Natural killer cell (primary cell): ENCODE measurements at regions not wholly inside any gene's neighbourhood (a gene's known extent, or its start where the extent isn't known, plus 50 kb on each side); places are given as distances from the start of the nearest gene placed in this dataset.

Experiments used
- ATAC-seq, 3 donors: fragments of 150-1000 bp in 2 of 3; fragments of 200-7000 bp in 1 of 3; cut with Tn5 transposase; 1 replicate in 1 of 3; 2 replicates in 2 of 3; pipeline ENCODE4 v1.10.0; 2021; ENCODE audit warnings: mild to moderate bottlenecking in 2 of 3, moderate library complexity in 2 of 3
- DNase-seq, 2 donors: peaks; one replicate each; pipeline versions ENCODE4 v3.0.0 to v3.0.0-alpha.2; 2013 to 2021; ENCODE audit warnings: mixed read lengths in 1 of 2
- H3K27ac ChIP-seq: one replicate; pipeline ENCODE4 v1.5.1; 2013; ENCODE audit warnings: mild to moderate bottlenecking, low read length
- H3K27me3 ChIP-seq: one replicate; pipeline ENCODE4 v1.6.1; 2013; ENCODE audit warnings: low read length; ENCODE audit not compliant: control insufficient read depth, insufficient read depth
- H3K36me3 ChIP-seq: one replicate; pipeline ENCODE4 v1.6.1; 2013; ENCODE audit warnings: low read length; ENCODE audit not compliant: control insufficient read depth, insufficient read depth
- H3K4me1 ChIP-seq: one replicate; pipeline ENCODE4 v1.6.1; 2013; ENCODE audit warnings: low read length; ENCODE audit not compliant: control insufficient read depth, insufficient read depth
- H3K4me3 ChIP-seq: one replicate; pipeline ENCODE4 v1.5.1; 2013; ENCODE audit warnings: low read length
- H3K9me3 ChIP-seq: one replicate; pipeline ENCODE4 v1.6.1; 2013; ENCODE audit warnings: low read length; ENCODE audit not compliant: control insufficient read depth, insufficient read depth
- H3K27ac Mint-ChIP-seq, 2 donors: one replicate each; pipeline ENCODE4 v1.8.0; 2022; ENCODE audit warnings: mild to moderate bottlenecking in 2 of 2, mixed read lengths in 2 of 2, moderate library complexity in 1 of 2
- H3K27me3 Mint-ChIP-seq, 2 donors: one replicate each; pipeline ENCODE4 v1.8.0; 2022; ENCODE audit warnings: low read depth in 2 of 2, mixed read lengths in 2 of 2
- H3K36me3 Mint-ChIP-seq: one replicate; pipeline ENCODE4 v1.8.0; 2022; ENCODE audit warnings: mixed read lengths
- H3K4me1 Mint-ChIP-seq, 2 donors: one replicate each; pipeline ENCODE4 v1.8.0; 2022; ENCODE audit warnings: mixed read lengths in 2 of 2
- H3K4me3 Mint-ChIP-seq: one replicate; pipeline ENCODE4 v1.8.0; 2022; ENCODE audit warnings: mild to moderate bottlenecking, moderate library complexity, mixed read lengths
- H3K9me3 Mint-ChIP-seq, 2 donors: one replicate each; pipeline ENCODE4 v1.8.0; 2022; ENCODE audit warnings: mixed read lengths in 2 of 2
- WGBS: methylation state at CpG from one replicate; pipeline ENCODE4 v1.1.7; 2013; ENCODE audit warnings: missing lambda C conversion rate; ENCODE audit not compliant: insufficient coverage; 5-methylcytosine and 5-hydroxymethylcytosine counted together
- intact Hi-C: fragments of 100-400 bp; cut with micrococcal nuclease; formaldehyde crosslinking; loops from one replicate; pipeline ENCODE4 v1.14.2; 2022
- TF ChIP-seq, protein P1 (sequence below): fragments of 200-600 bp; IDR thresholded peaks from one replicate; pipeline ENCODE4 v1.8.0; 2022; ENCODE audit warnings: antibody characterized with exemption

DNA sequence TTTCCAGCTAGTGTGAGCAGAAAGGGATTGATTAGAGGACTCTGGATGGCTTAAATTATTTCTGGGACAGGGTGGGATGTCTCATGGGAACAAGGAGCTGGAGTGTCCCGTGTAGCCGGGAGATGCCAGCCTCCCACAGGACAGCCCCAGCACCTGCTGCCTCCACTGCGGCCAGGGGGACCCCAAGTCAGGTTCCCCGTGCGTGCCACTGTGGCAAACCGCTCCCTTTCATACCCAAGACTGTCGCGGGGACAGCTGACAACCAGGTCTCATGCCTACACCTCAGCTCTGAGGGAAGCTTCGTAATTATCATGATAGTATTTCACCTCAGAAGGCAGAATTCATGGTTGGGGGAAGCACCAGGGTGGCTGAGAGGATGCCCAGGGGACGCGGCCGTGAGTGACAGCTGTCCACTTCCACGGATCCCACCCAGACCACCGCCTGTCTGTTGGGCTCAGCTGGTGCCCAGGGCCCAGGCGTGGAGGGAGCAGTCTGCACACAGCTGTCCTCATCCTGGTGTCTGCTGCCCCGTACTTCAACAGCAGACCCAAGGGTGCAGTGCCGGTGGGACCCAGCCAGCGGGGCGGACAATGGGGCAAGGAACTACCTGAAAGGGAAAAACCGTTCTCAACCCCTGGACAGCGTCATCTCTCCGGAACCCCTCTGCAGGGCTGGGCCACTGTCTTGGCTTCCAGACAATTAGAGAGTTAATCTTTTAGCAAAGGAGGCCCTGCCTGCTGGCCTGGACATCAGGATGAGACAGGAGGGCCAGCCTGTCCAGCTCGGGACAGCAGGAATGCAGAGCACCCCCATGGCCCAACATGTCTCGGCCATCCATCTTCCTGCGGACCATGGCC, 166.9 kb downstream of the OLFM1 start:
- WGBS = 87% methylated on average over 25 of the region's 25 CpGs
- Histone ChIP-seq H3K9me3 (no peaks in the 10 kb centered on the region), H3K4me3 (no peak overlapping the region), H3K27me3 (no peaks in the 10 kb centered on the region), H3K36me3 (no peaks in the 10 kb centered on the region), H3K4me1 (no peaks in the 10 kb centered on the region), H3K27ac (no peak overlapping the region)
- no peaks in the 10 kb centered on the region for H3K9me3 Mint-ChIP-seq
- intact Hi-C loops = no loop called here
- no peak overlapping the region for H3K4me3 Mint-ChIP-seq
- H3K27me3 Mint-ChIP-seq = peaks cover 0 to 3% of the 10 kb centered on the region in 2 donors
- no peak for DNase-seq
- TF ChIP-seq, protein P1, sequence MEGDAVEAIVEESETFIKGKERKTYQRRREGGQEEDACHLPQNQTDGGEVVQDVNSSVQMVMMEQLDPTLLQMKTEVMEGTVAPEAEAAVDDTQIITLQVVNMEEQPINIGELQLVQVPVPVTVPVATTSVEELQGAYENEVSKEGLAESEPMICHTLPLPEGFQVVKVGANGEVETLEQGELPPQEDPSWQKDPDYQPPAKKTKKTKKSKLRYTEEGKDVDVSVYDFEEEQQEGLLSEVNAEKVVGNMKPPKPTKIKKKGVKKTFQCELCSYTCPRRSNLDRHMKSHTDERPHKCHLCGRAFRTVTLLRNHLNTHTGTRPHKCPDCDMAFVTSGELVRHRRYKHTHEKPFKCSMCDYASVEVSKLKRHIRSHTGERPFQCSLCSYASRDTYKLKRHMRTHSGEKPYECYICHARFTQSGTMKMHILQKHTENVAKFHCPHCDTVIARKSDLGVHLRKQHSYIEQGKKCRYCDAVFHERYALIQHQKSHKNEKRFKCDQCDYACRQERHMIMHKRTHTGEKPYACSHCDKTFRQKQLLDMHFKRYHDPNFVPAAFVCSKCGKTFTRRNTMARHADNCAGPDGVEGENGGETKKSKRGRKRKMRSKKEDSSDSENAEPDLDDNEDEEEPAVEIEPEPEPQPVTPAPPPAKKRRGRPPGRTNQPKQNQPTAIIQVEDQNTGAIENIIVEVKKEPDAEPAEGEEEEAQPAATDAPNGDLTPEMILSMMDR = no peak
- H3K27ac Mint-ChIP-seq = no peak overlapping the region
- no peaks in the 10 kb centered on the region for H3K36me3 Mint-ChIP-seq
- no peaks in the 10 kb centered on the region for H3K4me1 Mint-ChIP-seq
- ATAC-seq = no peak

DNA sequence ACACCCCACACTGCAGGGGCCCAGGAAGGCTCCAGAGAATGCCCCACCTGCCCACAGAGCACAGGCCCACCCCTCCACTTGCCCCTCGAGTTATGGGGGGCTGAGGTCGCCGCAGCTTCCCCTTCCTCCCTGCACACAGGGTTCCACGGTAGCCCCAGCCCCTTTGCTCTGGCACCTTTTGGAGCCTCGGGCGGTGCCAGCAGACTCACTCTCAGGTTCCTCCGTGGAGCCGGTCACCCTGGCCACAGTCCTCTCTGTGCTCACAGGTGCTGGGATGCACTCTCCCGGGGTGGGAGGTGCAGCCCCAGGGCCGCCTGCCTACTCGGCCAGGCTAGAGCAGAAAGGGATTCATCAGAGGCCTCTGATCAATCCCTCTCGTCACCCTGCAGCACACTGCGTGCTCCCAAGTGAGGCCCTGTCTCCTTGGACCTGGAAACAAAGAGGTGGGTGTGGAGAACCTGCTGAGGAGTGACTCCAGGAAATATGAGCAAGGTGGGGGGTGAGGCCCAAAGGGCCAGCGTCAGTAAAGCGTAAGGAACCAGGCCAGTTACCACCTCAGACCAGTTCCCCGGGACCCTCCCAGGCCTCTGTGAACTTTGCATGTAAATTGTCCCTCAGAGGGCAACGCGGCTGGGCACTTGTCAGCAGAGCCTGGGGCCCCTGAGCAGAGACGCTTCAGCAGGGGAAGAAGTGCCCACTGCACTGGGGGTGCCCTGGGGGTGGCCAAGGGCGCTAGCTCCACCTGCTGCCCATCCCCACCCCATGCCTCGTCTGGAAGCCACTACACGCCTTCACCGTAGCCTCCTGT, 167.8 kb downstream of the OLFM1 start:
- H3K36me3 ChIP-seq = no peaks in the 10 kb centered on the region
- H3K27ac ChIP-seq = no peak overlapping the region
- ATAC-seq = no peak
- 64% methylated on average over 23 of the region's 23 CpGs for WGBS
- intact Hi-C loops = no loop called here
- Mint-ChIP-seq H3K27me3 (peaks cover 0 to 3% of the 10 kb centered on the region in 2 donors), H3K4me3 (no peak overlapping the region), H3K36me3 (no peaks in the 10 kb centered on the region), H3K9me3 (no peaks in the 10 kb centered on the region), H3K27ac (no peak overlapping the region), H3K4me1 (no peaks in the 10 kb centered on the region)
- H3K9me3 ChIP-seq = no peaks in the 10 kb centered on the region
- no peak for DNase-seq
- TF ChIP-seq, protein P1 = no peak
- no peak overlapping the region for H3K4me3 ChIP-seq
- no peaks in the 10 kb centered on the region for H3K27me3 ChIP-seq
- H3K4me1 ChIP-seq = no peaks in the 10 kb centered on the region

DNA sequence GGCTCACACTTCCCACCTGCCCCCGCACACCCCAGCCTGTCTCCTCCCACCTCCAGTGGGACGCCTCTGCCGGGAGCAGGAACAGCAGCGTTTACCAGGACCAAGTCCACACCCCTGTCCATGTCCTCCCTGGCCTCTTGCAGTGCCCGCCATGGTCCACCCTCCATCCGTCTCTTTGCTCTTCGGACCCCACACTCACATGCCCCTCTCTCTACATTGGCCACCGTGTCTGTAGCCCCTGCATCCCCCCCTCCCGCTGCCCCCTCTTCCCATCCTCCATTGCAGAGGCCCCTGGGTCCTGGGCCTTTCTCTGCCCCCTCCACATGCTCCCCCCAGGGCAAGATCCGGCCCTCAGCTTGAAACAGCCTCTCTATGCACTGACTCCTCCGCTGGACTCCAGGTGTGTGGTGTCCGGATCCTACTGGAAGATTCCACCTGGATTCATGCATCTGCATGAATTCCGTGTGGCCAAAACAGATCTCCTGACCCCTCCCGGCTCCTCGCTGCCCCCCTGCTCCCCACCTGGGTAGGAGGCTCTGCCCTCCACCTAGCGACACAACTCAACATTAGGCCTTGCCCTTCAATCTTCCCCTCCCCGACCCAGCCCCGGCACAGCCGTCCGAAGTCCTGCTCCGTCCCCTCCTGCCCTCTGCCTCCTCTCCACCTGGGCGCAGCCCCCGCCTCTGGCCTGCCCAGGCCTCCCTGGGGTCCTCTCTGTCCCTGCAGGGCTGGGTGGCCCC, 168.5 kb downstream of the OLFM1 start:
- H3K36me3 Mint-ChIP-seq = no peaks in the 10 kb centered on the region
- Histone ChIP-seq H3K36me3 (no peaks in the 10 kb centered on the region), H3K9me3 (no peaks in the 10 kb centered on the region), H3K27ac (no peak overlapping the region), H3K4me3 (no peak overlapping the region), H3K4me1 (no peaks in the 10 kb centered on the region), H3K27me3 (no peaks in the 10 kb centered on the region)
- H3K27me3 Mint-ChIP-seq = peaks cover 0 to 3% of the 10 kb centered on the region in 2 donors
- intact Hi-C loops = no loop called here
- no peak overlapping the region for H3K4me3 Mint-ChIP-seq
- no peak overlapping the region for H3K27ac Mint-ChIP-seq
- H3K9me3 Mint-ChIP-seq = no peaks in the 10 kb centered on the region
- no peak for ATAC-seq
- WGBS = 77% methylated on average over 22 of the region's 23 CpGs
- no peaks in the 10 kb centered on the region for H3K4me1 Mint-ChIP-seq
- no peak for DNase-seq
- TF ChIP-seq, protein P1 = no peak
